ENCODE measurements at regions not wholly inside any gene's neighbourhood (a gene's known extent, or its start where the extent isn't known, plus 50 kb on each side); places are given as distances from the start of the nearest gene placed in this dataset.

GRCh38 chr2:16076911-16077310 lies 136.6 kb downstream of the MYCN start:
- H3K4me3 ChIP-seq (replicated peaks; ENCODE audit: low read depth, low read length): no peak overlapping the region
- DNase-seq (ENCODE audit: extremely low read depth, insufficient read length): no peak
- no peaks in the 10 kb centered on the region for H3K36me3 ChIP-seq (ENCODE audit: control insufficient read depth, insufficient read depth, low read length)
- TF ChIP-seq CTCF (IDR thresholded peaks at IDR 0.05; ENCODE audit: insufficient read depth, low read length, poor library complexity, severe bottlenecking): no peak
- H3K27me3 ChIP-seq (replicated peaks; ENCODE audit: control insufficient read depth, insufficient read depth, low read length): no peaks in the 10 kb centered on the region

GRCh38 chr2:16075045-16076012 lies 135.0 kb downstream of the MYCN start:
- H3K27me3 ChIP-seq (replicated peaks; ENCODE audit: control insufficient read depth, insufficient read depth, low read length): no peaks in the 10 kb centered on the region
- H3K4me3 ChIP-seq (replicated peaks; ENCODE audit: low read depth, low read length): no peak overlapping the region
- H3K36me3 ChIP-seq (ENCODE audit: control insufficient read depth, insufficient read depth, low read length): no peaks in the 10 kb centered on the region
- DNase-seq (ENCODE audit: extremely low read depth, insufficient read length): no peak
- TF ChIP-seq CTCF (IDR thresholded peaks at IDR 0.05; ENCODE audit: insufficient read depth, low read length, poor library complexity, severe bottlenecking): no peak

- Histone ChIP-seq H3K4me3 (replicated peaks; ENCODE audit: low read depth, low read length) (no peak overlapping the region), H3K27me3 (replicated peaks; ENCODE audit: control insufficient read depth, insufficient read depth, low read length) (no peaks in the 10 kb centered on the region)
Measured at GRCh38 chr2:16073921-16074425, 133.6 kb downstream of the MYCN start.

DNA sequence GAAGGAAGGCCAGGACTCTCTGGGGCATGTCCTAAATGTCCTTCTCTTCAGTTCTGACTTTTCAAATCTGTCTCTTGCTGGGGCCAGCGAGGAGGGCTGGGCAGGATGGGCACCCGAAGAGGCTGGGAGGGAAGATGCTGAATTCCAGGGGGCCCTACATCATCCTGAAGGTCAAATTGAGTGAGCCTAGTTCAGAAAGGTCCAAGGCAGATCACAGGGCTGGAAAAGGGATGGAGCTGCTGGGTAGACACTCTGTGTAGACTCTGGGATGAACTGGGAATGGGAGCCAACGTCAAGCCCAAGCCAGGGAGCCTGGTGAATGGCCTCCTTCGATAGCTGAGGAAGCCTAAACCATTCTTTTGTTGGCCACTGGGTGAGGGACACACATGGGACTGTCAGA lies 133.1 kb downstream of the MYCN start:
- no peak for DNase-seq (ENCODE audit: extremely low read depth, insufficient read length)
- no peak overlapping the region for H3K4me3 ChIP-seq (replicated peaks; ENCODE audit: low read depth, low read length)
- H3K27me3 ChIP-seq (replicated peaks; ENCODE audit: control insufficient read depth, insufficient read depth, low read length): no peaks in the 10 kb centered on the region
- no peak for TF ChIP-seq CTCF (IDR thresholded peaks at IDR 0.05; ENCODE audit: insufficient read depth, low read length, poor library complexity, severe bottlenecking)
- no peaks in the 10 kb centered on the region for H3K36me3 ChIP-seq (ENCODE audit: control insufficient read depth, insufficient read depth, low read length)

More at GRCh38 chr2:16073921-16074425, 133.6 kb downstream of the MYCN start:
- DNase-seq (ENCODE audit: extremely low read depth, insufficient read length): no peak
- H3K36me3 ChIP-seq (ENCODE audit: control insufficient read depth, insufficient read depth, low read length): no peaks in the 10 kb centered on the region
- TF ChIP-seq CTCF (IDR thresholded peaks at IDR 0.05; ENCODE audit: insufficient read depth, low read length, poor library complexity, severe bottlenecking): no peak

DNA sequence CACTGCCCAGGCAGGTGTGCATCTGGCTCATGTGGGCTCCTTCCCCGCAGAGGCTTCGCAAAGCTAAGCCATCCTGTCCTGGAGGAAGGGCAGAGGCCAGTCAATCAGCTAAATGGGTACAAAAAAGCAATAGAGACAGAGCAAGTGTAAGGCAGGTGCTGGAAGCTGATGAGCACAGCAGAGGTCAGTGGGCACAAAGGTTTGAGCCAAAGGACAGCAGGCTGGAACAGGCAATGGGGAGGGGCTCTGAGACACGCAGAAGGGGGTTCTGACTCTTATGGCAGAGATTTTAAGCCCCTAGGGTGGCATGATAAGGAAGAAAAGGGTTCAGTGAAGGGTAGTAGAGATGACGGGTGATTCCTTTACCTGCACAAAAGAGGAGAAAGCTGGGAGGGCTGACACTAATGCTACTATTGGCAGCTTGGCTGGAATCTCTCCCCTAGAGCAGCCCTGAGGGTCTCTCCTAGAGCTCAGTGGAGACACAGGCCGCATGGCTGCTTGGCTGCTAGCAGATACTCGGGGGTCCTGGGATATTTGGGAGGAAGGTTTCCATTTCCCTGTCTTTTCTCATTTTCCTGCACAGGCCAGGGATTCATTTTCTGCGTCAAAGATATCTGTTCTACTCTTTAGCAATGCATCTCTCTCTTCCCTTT lies 132.4 kb downstream of the MYCN start:
- DNase-seq (ENCODE audit: extremely low read depth, insufficient read length): no peak
- Histone ChIP-seq H3K27me3 (replicated peaks; ENCODE audit: control insufficient read depth, insufficient read depth, low read length) (no peaks in the 10 kb centered on the region), H3K4me3 (replicated peaks; ENCODE audit: low read depth, low read length) (no peak overlapping the region), H3K36me3 (ENCODE audit: control insufficient read depth, insufficient read depth, low read length) (no peaks in the 10 kb centered on the region)
- TF ChIP-seq CTCF (IDR thresholded peaks at IDR 0.05; ENCODE audit: insufficient read depth, low read length, poor library complexity, severe bottlenecking): no peak
